ENCODE measurements at regions not wholly inside any gene's neighbourhood (a gene's known extent, or its start where the extent isn't known, plus 50 kb on each side); places are given as distances from the start of the nearest gene placed in this dataset.
A peak's percentile ranks its signal among the peaks of the same experiment; 100 is the strongest.

GRCh38 chr2:198283146-198283545, 478.8 kb downstream of the PLCL1 start:
- Histone ChIP-seq H3K9me1 (ENCODE audit: control insufficient read depth, insufficient read depth, low read length) (no peaks in the 10 kb centered on the region), H3K9me3 (replicated peaks; ENCODE audit: control insufficient read depth, insufficient read depth, low read depth, low read length) (no peaks in the 10 kb centered on the region), H2AFZ (ENCODE audit: low read depth, low read length) (no peak overlapping the region), H3K27me3 (ENCODE audit: control insufficient read depth in 2 of 2, insufficient read depth in 2 of 2, low read length in 2 of 2) (peaks cover 0 to 11% of the 10 kb centered on the region in 2 experiments; a peak in 3 of 5 replicates), H4K20me1 (replicated peaks; ENCODE audit: control insufficient read depth, insufficient read depth, low read length) (no peaks in the 10 kb centered on the region), H3K4me2 (ENCODE audit: insufficient read depth, low read length) (no peak overlapping the region), H3K4me3 (no peak overlapping the region), H3K36me3 (ENCODE audit: control insufficient read depth, insufficient read depth, low read length) (no peaks in the 10 kb centered on the region), H3K27ac (ENCODE audit: extremely low read depth, low read depth, low read length) (no peak overlapping the region), H3K9ac (ENCODE audit: insufficient read depth in 1 of 2, low read depth in 2 of 2, low read length in 2 of 2) (no peak overlapping the region), H3K4me1 (replicated peaks in 1 of 2; ENCODE audit: control insufficient read depth in 2 of 2, insufficient read depth in 2 of 2, low read length in 2 of 2) (no peaks in the 10 kb centered on the region), H3K79me2 (ENCODE audit: control insufficient read depth, insufficient read depth, low read length) (no peaks in the 10 kb centered on the region)
- DNase-seq (ENCODE audit: extremely low read depth in 1 of 4, low spot score in 3 of 4) (no peak), ATAC-seq (no peak), FAIRE-seq (no peak)
- in situ Hi-C loops (cut with MboI) (no loop called here), intact Hi-C loops (cut with micrococcal nuclease) (no loop called here)
- BruUV-seq (replicated peaks): no TSS peak
- WGBS (ENCODE audit: insufficient coverage, low coverage, missing lambda C conversion rate): 0% methylated on average over 2 of the region's 2 CpGs
- ChIA-PET CTCF (ENCODE audit: low intra/inter-chr PET ratio) (no interaction called here), POLR2A (no interaction called here)
- TF ChIP-seq MYC (IDR thresholded peaks at IDR 0.05; ENCODE audit: low read depth, low read length) (no peak), MYC (CRISPR knock-in tag; IDR thresholded peaks at IDR 0.05; ENCODE audit: borderline replicate concordance, low read depth) (no peak), SMARCE1 (IDR thresholded peaks at IDR 0.05) (no peak), ZNF316 (IDR thresholded peaks at IDR 0.05) (peak; percentile 78), U2AF2 (optimal IDR thresholded peaks at IDR 0.05; ENCODE audit: low read depth, low read length) (no peak), MEF2A (IDR thresholded peaks at IDR 0.05; ENCODE audit: control insufficient read depth, low read depth, low read length) (no peak), NFXL1 (CRISPR knock-in tag; IDR thresholded peaks at IDR 0.05) (no peak), C11orf30 (IDR thresholded peaks at IDR 0.05; ENCODE audit: low read depth) (peak; percentile 61), SAFB (IDR thresholded peaks at IDR 0.05; ENCODE audit: borderline replicate concordance, low read depth, low read length) (no peak), ZBTB2 (IDR thresholded peaks at IDR 0.05) (no peak), ATF4 (CRISPR knock-in tag; IDR thresholded peaks at IDR 0.05) (no peak), MAFF (IDR thresholded peaks at IDR 0.05; ENCODE audit: low read length) (peak; percentile 1; the same call in 1 of the 2 replicates), SIRT6 (IDR thresholded peaks at IDR 0.05; ENCODE audit: low read depth, low read length) (no peak), BHLHE40 (IDR thresholded peaks at IDR 0.05; ENCODE audit: low read length) (no peak), ZNF23 (CRISPR knock-in tag; IDR thresholded peaks at IDR 0.05) (no peak), MAFG (tag; conservative IDR thresholded peaks at IDR 0.05) (peak; percentile 56), ATF1 (CRISPR knock-in tag; IDR thresholded peaks at IDR 0.05) (no peak), ATF1 (tag; IDR thresholded peaks at IDR 0.05) (no peak), DIDO1 (tag; IDR thresholded peaks at IDR 0.05; ENCODE audit: low read depth) (no peak), ATF3 (IDR thresholded peaks at IDR 0.05) (no peak), ATF3 (CRISPR knock-in tag; conservative IDR thresholded peaks at IDR 0.05) (no peak), CAMTA2 (CRISPR knock-in tag; conservative IDR thresholded peaks at IDR 0.05) (no peak), MCM2 (IDR thresholded peaks at IDR 0.05; ENCODE audit: low read depth) (no peak), HOMEZ (CRISPR knock-in tag; IDR thresholded peaks at IDR 0.05) (no peak)
